Thyroid gland (tissue), 4 donors: ENCODE measurements at regions not wholly inside any gene's neighbourhood (a gene's known extent, or its start where the extent isn't known, plus 50 kb on each side); places are given as distances from the start of the nearest gene placed in this dataset.

Experiments
- DNase-seq, 2 donors: peaks; one replicate each; pipeline ENCODE4 v3.0.0-alpha.2; 2019
- H3K27ac ChIP-seq, 3 donors: fragments of 200-600 bp; sonication (generic); 1 replicate in 2 of 3; 2 replicates in 1 of 3; pipeline ENCODE4 v1.5.1; 2016 to 2019; ENCODE audit warnings: mild to moderate bottlenecking in 1 of 3, moderate library complexity in 1 of 3
- H3K27me3 ChIP-seq: fragments of 200-600 bp; sonication (generic); one replicate; pipeline ENCODE4 v1.5.1; 2019
- H3K36me3 ChIP-seq, 2 donors: fragments of 200-600 bp; sonication (generic); one replicate each; pipeline ENCODE4 v1.5.1; 2016 to 2019
- H3K4me1 ChIP-seq, 2 donors: fragments of 200-600 bp; sonication (generic); one replicate each; pipeline ENCODE4 v1.5.1; 2017 to 2019
- H3K4me3 ChIP-seq, 3 donors: fragments of 200-600 bp; sonication (generic); replicated peaks in 1 of 3; 1 replicate in 2 of 3; 2 replicates in 1 of 3; pipeline ENCODE4 v1.5.1; 2016; ENCODE audit warnings: mild to moderate bottlenecking in 1 of 3
- H3K9me3 ChIP-seq: fragments of 200-600 bp; sonication (generic); one replicate; pipeline ENCODE4 v1.5.1; 2017
- CTCF ChIP-seq, 6 experiments: fragments of 200-600 bp in 3 of 6; fragments of 450-650 bp in 3 of 6; sonication (generic) in 3 of 6; IDR thresholded peaks; one replicate each; pipeline ENCODE4 v1.5.1; 2016 to 2019; ENCODE audit warnings: antibody characterized with exemption in 6 of 6, mild to moderate bottlenecking in 2 of 6, inconsistent platforms in 1 of 6, moderate library complexity in 1 of 6
- POLR2A ChIP-seq, 2 donors: fragments of 450-650 bp; IDR thresholded peaks; one replicate each; pipeline ENCODE4 v1.6.1; 2017; ENCODE audit warnings: antibody characterized with exemption in 2 of 2, mild to moderate bottlenecking in 2 of 2, moderate library complexity in 1 of 2
- WGBS, 2 donors: methylation state at CpG; one replicate each; pipeline ENCODE4 v1.1.5; 2017; 5-methylcytosine and 5-hydroxymethylcytosine counted together
- intact Hi-C: fragments of 100-400 bp; cut with DNase I; formaldehyde crosslinking; loops from one replicate; pipeline ENCODE4 v1.15.1; 2023

DNA sequence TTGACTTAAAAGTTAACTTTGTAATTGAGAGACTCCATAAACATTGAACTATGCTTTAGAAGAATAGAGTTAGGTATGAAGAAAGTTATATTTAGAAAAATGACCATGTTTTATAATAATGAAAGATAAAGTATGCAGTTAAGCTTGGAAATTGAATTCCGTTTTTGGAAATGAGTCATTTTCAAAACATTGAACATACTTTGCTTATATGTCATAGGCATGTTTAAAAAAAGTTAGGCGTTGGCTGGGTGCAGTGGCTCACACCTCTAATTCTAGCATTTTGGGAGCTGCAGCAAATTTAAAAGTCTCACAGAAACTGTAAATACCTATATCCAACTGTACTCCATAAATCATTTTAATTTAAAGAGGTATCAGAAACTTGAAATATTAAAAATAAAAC lies 607.4 kb downstream of the CBLN2 start:
- no peak overlapping the region for H3K4me3 ChIP-seq
- no peak for TF ChIP-seq CTCF (IDR thresholded peaks at IDR 0.05)
- TF ChIP-seq POLR2A (IDR thresholded peaks at IDR 0.05), result no peak
- DNase-seq, result no peak
- H3K36me3 ChIP-seq, result no peaks in the 10 kb centered on the region
- H3K27me3 ChIP-seq, result no peaks in the 10 kb centered on the region
- no peak overlapping the region for H3K27ac ChIP-seq
- H3K4me1 ChIP-seq, result no peaks in the 10 kb centered on the region
- H3K9me3 ChIP-seq, result no peaks in the 10 kb centered on the region
- 68 to 74% methylated on average over 2 of the region's 2 CpGs for WGBS, 2 donors
- intact Hi-C loops, result no loop called here

DNA sequence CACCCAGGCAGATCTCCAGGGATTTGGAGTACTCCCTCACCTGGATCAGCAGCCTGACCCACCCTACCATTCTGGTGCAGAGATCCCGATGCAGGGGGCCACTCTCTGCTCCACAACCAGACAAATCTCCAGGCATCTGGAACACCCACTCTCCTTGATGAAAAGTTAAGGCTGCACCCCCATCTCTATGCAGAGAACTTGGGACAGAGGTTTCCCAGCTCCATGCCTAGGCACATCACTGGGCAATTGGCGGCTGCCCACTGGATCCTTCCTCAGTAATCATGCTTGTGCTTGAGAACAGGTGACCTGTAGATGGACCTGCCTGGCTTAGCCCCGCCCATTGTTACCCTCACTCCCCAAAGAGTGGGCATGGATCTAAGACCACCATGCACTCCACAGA lies 624.9 kb downstream of the CBLN2 start:
- intact Hi-C loops, result no loop called here
- no peaks in the 10 kb centered on the region for H3K36me3 ChIP-seq
- no peaks in the 10 kb centered on the region for H3K27me3 ChIP-seq
- no peaks in the 10 kb centered on the region for H3K4me1 ChIP-seq
- TF ChIP-seq CTCF (IDR thresholded peaks at IDR 0.05) (no peak), POLR2A (IDR thresholded peaks at IDR 0.05) (no peak)
- H3K4me3 ChIP-seq, result no peak overlapping the region
- H3K9me3 ChIP-seq, result no peaks in the 10 kb centered on the region
- H3K27ac ChIP-seq, result no peak overlapping the region
- DNase-seq, result no peak
- 87 to 96% methylated on average over 3 of the region's 3 CpGs for WGBS, 2 donors

- H3K27me3 ChIP-seq, result no peaks in the 10 kb centered on the region
- WGBS, 2 donors, result 92 to 100% methylated on average over 1 of the region's 1 CpG
- no peak overlapping the region for H3K4me3 ChIP-seq
- TF ChIP-seq POLR2A (IDR thresholded peaks at IDR 0.05), result no peak
- no peak for TF ChIP-seq CTCF (IDR thresholded peaks at IDR 0.05)
- H3K9me3 ChIP-seq, result no peaks in the 10 kb centered on the region
- DNase-seq, result no peak
- no peaks in the 10 kb centered on the region for H3K4me1 ChIP-seq
- intact Hi-C loops, result no loop called here
- H3K36me3 ChIP-seq, result no peaks in the 10 kb centered on the region
- H3K27ac ChIP-seq, result no peak overlapping the region
Measured at GRCh38 chr18:71913641-71914040, 630.5 kb downstream of the CBLN2 start.

- TF ChIP-seq POLR2A (IDR thresholded peaks at IDR 0.05), result no peak
- no peak for TF ChIP-seq CTCF (IDR thresholded peaks at IDR 0.05)
- 69 to 85% methylated on average over 1 of the region's 1 CpG for WGBS, 2 donors
- Histone ChIP-seq H3K9me3 (no peaks in the 10 kb centered on the region), H3K27me3 (no peaks in the 10 kb centered on the region), H3K4me1 (no peaks in the 10 kb centered on the region), H3K27ac (no peak overlapping the region), H3K4me3 (no peak overlapping the region), H3K36me3 (no peaks in the 10 kb centered on the region)
- no peak for DNase-seq
- intact Hi-C loops, result no loop called here
Measured at GRCh38 chr18:71902482-71902881, 641.7 kb downstream of the CBLN2 start.

DNA sequence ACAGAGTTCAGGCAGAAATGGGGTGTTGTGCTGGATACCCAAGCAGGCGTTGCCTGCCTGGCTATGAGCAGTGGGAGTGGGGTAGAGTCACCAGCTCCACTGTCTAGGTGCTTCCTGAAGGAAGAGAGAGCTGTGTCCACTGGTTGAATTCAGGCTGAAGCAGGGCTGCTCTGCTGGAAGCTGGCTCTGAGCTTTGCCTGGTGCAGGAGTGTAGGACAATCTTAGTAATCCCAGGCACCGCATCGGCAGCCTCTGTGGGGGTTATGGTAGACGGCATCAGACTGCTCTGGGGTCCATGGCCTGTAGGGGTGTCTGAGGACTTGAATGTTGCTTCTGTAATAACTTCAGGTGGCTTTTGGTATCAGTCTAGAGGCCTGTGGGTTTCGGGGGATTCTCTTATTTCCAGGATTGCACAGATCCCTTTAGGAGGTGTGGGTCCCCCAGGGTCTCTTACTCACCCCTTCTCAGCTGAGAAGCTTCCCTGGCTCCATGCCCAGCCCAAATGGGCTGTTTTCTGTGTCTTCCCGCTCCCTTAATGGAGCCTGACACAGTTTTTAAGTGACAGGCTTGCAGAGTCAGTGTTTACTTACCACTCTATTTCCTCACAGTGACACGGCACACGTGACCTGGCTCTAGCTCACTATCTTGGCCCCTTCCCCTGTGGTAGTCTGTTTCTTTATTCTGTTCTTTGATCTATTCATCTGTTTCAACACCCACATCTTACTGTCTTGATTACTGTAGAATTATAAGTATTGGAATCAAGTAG lies 644.3 kb downstream of the CBLN2 start:
- intact Hi-C loops, result no loop called here
- Histone ChIP-seq H3K36me3 (no peaks in the 10 kb centered on the region), H3K4me1 (no peaks in the 10 kb centered on the region), H3K27me3 (no peaks in the 10 kb centered on the region), H3K4me3 (no peak overlapping the region), H3K9me3 (no peaks in the 10 kb centered on the region), H3K27ac (no peak overlapping the region)
- TF ChIP-seq CTCF (IDR thresholded peaks at IDR 0.05) (no peak), POLR2A (IDR thresholded peaks at IDR 0.05) (no peak)
- no peak for DNase-seq
- 30 to 60% methylated on average over 4 to 8 of the region's 8 CpGs for WGBS, 2 donors
